Epidermal melanocyte (primary cell): ENCODE measurements at regions not wholly inside any gene's neighbourhood (a gene's known extent, or its start where the extent isn't known, plus 50 kb on each side); places are given as distances from the start of the nearest gene placed in this dataset.
A peak's percentile ranks its signal among the peaks of the same experiment; 100 is the strongest.

Experiments
- DNase-seq: peaks from one replicate; pipeline ENCODE4 v3.0.0; 2011; ENCODE audit warnings: low spot score; ENCODE audit not compliant: insufficient read length

DNA sequence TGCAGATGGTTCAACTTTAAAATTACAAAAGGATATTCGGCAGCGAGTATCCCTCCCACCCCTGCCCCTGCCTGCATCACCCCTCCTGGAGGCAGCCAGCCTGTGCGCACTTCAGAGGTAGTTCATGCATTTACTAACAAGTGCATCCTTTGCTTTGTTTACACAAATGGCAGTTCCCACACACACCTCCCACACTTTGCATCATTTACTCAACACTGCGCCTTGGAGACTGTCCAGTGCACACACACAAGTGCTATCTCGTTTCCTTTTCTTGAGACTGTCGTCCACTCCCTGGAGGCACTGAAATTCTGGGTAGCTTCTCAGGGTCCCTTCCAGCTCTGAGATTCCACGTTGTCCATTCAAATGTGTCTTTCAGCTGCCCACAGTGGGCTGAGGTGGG lies 53.1 kb upstream of the VSX1 start:
- no peak for DNase-seq

DNA sequence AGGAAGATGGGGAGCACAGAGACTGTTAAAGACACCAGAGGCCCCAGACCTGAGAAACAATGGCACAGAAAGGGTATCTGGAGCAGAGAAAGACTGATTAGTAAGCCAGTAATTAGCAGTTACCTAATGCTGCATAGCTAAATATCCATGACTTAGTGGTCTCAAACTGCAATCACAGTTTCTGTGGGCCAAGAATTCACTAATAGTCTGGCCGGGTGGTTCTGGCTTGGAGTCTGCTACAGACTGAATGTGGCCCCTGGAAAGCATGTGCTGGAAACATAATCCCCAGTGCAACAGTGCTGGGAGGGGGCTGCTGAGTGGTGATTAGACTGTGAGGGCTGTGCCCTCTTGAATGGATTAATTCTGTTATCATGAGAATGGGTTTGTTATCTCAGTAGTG lies 54.1 kb upstream of the VSX1 start:
- DNase-seq = no peak

DNA sequence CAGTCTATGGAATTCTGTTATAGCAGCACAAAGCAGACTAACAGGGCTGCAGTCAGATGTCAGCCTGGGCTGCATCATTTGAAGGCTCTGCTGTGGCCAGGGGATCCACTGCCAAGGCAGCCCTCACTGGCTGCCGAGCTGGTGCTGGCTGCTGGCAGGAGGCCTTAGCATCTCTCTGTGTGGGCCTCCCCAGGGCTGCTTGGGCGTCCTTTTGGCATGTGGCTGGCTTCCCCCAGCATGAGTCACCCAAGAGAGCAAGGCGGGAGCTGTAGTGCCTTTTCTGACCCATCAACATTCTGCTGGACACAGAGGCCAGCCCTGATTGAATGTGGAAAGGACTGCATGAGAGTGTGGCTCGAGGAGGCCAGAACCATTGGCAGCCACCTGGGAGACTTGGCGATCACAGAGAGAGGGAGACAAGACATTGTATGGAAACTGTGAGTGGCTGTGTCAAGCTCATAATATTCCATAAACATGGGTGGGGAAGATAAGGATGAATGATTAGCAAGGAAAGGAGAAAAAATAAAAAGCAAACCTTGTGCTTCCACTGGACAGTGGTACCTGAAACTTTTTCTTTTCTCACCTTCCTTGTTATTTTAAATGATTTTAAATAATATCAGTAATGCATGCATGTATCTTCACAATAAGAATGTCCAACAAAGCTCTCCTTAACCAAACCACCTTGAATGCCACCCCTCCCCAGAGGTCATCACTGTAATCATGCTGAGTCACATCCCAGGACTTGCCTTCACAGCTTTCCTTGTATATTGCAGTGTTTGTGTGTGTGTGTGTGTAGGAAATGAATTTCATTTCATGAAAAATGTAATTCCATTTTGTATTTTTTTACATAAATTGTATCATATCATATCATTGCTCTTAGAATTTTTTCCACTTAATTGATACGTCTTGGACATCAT lies 55.0 kb upstream of the VSX1 start:
- peak; percentile 73 for DNase-seq

DNA sequence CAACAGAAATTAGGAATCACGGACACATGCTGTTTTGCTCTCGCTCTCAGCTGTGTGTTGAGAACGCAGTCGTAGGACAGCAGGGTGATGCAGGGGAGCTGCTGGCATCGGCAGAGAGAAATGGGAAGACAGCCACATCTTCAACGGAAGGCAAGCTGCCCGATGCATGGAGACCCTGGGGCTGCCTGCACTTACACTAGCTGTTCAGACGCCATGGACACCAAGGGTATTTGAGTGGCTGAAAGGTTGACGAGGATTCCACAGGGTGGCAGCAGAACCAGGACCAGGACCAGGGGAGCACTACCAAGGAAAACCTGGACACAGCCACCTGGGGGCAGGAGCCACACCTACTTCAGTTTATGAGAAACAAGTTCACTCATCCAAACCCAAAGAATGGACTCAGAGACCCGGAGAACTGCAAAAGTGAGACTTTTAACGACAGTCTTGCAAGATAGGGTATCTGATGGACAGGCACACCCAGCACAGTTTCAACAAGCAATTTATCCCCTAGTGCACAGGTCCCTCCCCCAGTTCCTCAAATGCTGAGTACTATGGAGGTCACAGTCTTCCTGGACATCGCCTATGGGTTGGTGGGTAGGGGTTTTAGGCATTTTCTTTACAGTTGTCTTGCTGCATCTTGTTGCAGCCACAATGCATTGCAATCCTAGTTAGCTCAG lies 56.3 kb upstream of the ENTPD6 start:
- DNase-seq = no peak

DNA sequence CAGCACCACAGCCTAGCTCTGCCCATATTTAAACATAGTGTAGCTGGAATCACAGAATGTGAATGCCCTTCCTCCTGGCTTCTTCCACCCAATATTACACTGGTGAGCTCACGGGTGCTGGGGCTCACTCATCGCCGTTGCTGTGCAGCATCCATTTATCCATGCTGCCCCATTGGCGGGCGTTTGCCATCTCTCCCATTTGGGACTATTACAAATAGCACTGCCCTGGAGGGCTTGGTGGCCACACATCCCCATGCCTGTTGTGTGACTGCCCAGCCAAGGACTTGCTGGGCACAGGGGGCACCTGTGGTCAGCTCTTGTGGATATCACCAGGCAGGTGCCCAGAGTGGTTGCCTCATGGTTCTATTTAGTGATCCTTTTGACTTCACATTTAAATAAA lies 54.5 kb upstream of the ENTPD6 start:
- no peak for DNase-seq

DNA sequence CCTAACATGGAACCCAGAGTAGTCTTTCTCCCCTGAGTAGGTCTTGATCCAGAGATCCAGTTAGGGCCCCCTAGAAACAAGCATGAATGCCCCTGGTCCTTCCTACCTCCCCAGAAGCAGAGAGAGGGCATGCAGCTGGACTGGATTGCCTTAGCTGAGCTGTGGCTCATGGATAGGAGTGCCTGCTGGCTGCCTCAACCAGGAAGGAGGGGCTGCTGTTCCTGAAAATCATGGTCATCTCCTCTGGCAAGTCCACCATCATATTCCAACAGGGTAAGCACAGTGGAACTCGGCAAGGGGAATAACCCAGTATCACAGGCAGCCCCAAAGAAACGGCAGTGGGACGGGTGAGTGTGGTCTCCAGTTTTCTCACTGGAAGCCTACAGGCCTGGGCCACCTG lies 53.1 kb upstream of the ENTPD6 start:
- no peak for DNase-seq

DNA sequence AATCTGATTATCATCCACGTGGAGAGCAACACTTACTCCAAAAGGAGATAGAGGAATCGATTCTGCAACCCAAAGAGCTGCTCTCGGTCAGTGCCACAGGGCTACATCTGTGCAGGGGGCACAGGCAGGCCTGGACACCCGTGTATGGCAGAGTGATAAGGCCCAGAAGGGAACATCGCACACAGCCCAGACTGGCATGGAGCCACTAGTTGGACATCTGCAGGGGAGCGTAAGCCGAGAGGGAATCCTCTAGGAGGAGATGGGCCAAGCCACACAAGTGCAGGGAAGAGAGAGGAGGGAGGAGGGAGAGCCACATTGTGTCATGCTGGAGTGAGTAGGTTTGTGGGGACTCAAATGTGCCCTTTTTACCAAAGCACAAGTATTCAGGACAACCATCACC lies 50.4 kb upstream of the ENTPD6 start:
- DNase-seq = no peak
